Transverse colon (tissue), 4 donors: ENCODE measurements at regions not wholly inside any gene's neighbourhood (a gene's known extent, or its start where the extent isn't known, plus 50 kb on each side); places are given as distances from the start of the nearest gene placed in this dataset.

ENCODE experiments used
- DNase-seq: peaks from one replicate; pipeline ENCODE4 v3.0.0-alpha.2; 2019
- H3K27ac ChIP-seq, 4 donors: fragments of 200-600 bp; sonication (generic); 2 replicates each; pipeline ENCODE4 v1.5.1; 2016 to 2018; ENCODE audit warnings: inconsistent platforms in 4 of 4
- H3K27me3 ChIP-seq: fragments of 200-600 bp; sonication (generic); 2 replicates; pipeline ENCODE4 v1.5.1; 2017; ENCODE audit warnings: inconsistent platforms
- H3K36me3 ChIP-seq, 4 donors: fragments of 200-600 bp; sonication (generic); 2 replicates each; pipeline ENCODE4 v1.5.1; 2017 to 2019; ENCODE audit warnings: inconsistent platforms in 4 of 4
- H3K4me1 ChIP-seq, 4 donors: fragments of 200-600 bp; sonication (generic); 2 replicates each; pipeline ENCODE4 v1.5.1; 2017 to 2020; ENCODE audit warnings: inconsistent platforms in 4 of 4
- H3K4me3 ChIP-seq, 4 donors: fragments of 200-600 bp; sonication (generic); 1 replicate in 1 of 4; 2 replicates in 3 of 4; pipeline versions ENCODE4 v1.5.1 to v1.6.1; 2017 to 2019; ENCODE audit warnings: inconsistent platforms in 4 of 4
- H3K9me3 ChIP-seq, 2 donors: fragments of 200-600 bp; sonication (generic); 2 replicates each; pipeline ENCODE4 v1.5.1; 2017 to 2019; ENCODE audit warnings: inconsistent platforms in 2 of 2
- CTCF ChIP-seq, 5 experiments: fragments of 200-600 bp in 3 of 5; fragments of 450-650 bp in 2 of 5; sonication (generic) in 3 of 5; IDR thresholded peaks; 1 replicate in 2 of 5; 2 replicates in 3 of 5; pipeline ENCODE4 v1.5.1; 2016 to 2017; ENCODE audit warnings: antibody characterized with exemption in 5 of 5, inconsistent platforms in 3 of 5, mild to moderate bottlenecking in 2 of 5, moderate library complexity in 1 of 5
- EP300 ChIP-seq: sonication (generic); formaldehyde crosslinking; IDR thresholded peaks from one replicate; pipeline ENCODE4 v1.6.1; 2017; ENCODE audit warnings: antibody characterized with exemption, low read depth
- POLR2A ChIP-seq: fragments of 450-650 bp; IDR thresholded peaks from one replicate; pipeline ENCODE4 v1.6.1; 2016; ENCODE audit warnings: antibody characterized with exemption, mild to moderate bottlenecking, moderate library complexity
- POLR2AphosphoS5 ChIP-seq, 3 donors: sonication (generic); formaldehyde crosslinking; IDR thresholded peaks; one replicate each; pipeline ENCODE4 v1.6.1; 2016; ENCODE audit warnings: antibody characterized with exemption in 3 of 3
- WGBS, 2 donors: methylation state at CpG; one replicate each; pipeline ENCODE4 v1.1.5; 2018; ENCODE audit warnings: low coverage in 1 of 2; 5-methylcytosine and 5-hydroxymethylcytosine counted together
- in situ Hi-C, 4 donors: fragments of 200-750 bp; cut with MboI; loops; one replicate each; pipeline versions ENCODE4 v1.15.0 to v1.15.1; 2017; ENCODE audit warnings: low sequenced_read_pairs in 3 of 4, low pct_ligation_motif_present in 1 of 4, low pct_unique_long_range_greater_than_20kb in 1 of 4
- intact Hi-C: fragments of 100-400 bp; cut with DNase I; formaldehyde crosslinking; loops from one replicate; pipeline ENCODE4 v1.15.1; 2023; ENCODE audit warnings: low total_unique reads

GRCh38 chr2:123002660-123003248 lies 1022.3 kb upstream of the CNTNAP5 start:
- in situ Hi-C loops = no loop called here
- H3K4me3 ChIP-seq = no peak overlapping the region
- 55 to 67% methylated on average over 3 of the region's 3 CpGs for WGBS, 2 donors
- H3K27ac ChIP-seq = no peak overlapping the region
- no peak for DNase-seq
- no peaks in the 10 kb centered on the region for H3K4me1 ChIP-seq
- TF ChIP-seq CTCF (IDR thresholded peaks at IDR 0.05) (no peak), EP300 (no peak), POLR2A (no peak), POLR2AphosphoS5 (IDR thresholded peaks at IDR 0.05) (no peak)
- no peaks in the 10 kb centered on the region for H3K36me3 ChIP-seq
- peaks cover 0 to 6% of the 10 kb centered on the region in 2 donors for H3K9me3 ChIP-seq
- intact Hi-C loops = no loop called here
- no peaks in the 10 kb centered on the region for H3K27me3 ChIP-seq

GRCh38 chr2:123015186-123015585 lies 1009.9 kb upstream of the CNTNAP5 start:
- no peaks in the 10 kb centered on the region for H3K27me3 ChIP-seq
- TF ChIP-seq EP300 (no peak), POLR2A (no peak), POLR2AphosphoS5 (IDR thresholded peaks at IDR 0.05) (no peak), CTCF (IDR thresholded peaks at IDR 0.05) (no peak)
- no peak overlapping the region for H3K27ac ChIP-seq
- H3K9me3 ChIP-seq = no peaks in the 10 kb centered on the region
- H3K36me3 ChIP-seq = no peaks in the 10 kb centered on the region
- DNase-seq = no peak
- intact Hi-C loops (no loop called here), in situ Hi-C loops (no loop called here)
- 41 to 47% methylated on average over 2 of the region's 2 CpGs for WGBS, 2 donors
- H3K4me1 ChIP-seq = no peaks in the 10 kb centered on the region
- no peak overlapping the region for H3K4me3 ChIP-seq

- Histone ChIP-seq H3K36me3 (no peaks in the 10 kb centered on the region), H3K27me3 (no peaks in the 10 kb centered on the region), H3K4me3 (no peak overlapping the region), H3K9me3 (no peaks in the 10 kb centered on the region), H3K27ac (no peak overlapping the region), H3K4me1 (no peaks in the 10 kb centered on the region)
- WGBS, 2 donors = 48% methylated on average over 1 of the region's 1 CpG; no CpG with 5 or more reads in 1 of the 2 donors
- DNase-seq = no peak
- intact Hi-C loops = no loop called here
- in situ Hi-C loops = no loop called here
- TF ChIP-seq EP300 (no peak), POLR2AphosphoS5 (IDR thresholded peaks at IDR 0.05) (no peak), CTCF (IDR thresholded peaks at IDR 0.05) (no peak), POLR2A (no peak)
These were observed 989.5 kb upstream of the CNTNAP5 start for GRCh38 chr2:123035541-123035940.

GRCh38 chr2:123036300-123036699 lies 988.8 kb upstream of the CNTNAP5 start:
- no peak overlapping the region for H3K4me3 ChIP-seq
- H3K27me3 ChIP-seq = no peaks in the 10 kb centered on the region
- no peaks in the 10 kb centered on the region for H3K9me3 ChIP-seq
- H3K27ac ChIP-seq = no peak overlapping the region
- TF ChIP-seq POLR2AphosphoS5 (IDR thresholded peaks at IDR 0.05) = no peak
- TF ChIP-seq CTCF (IDR thresholded peaks at IDR 0.05) = no peak
- TF ChIP-seq EP300 = no peak
- no peak for TF ChIP-seq POLR2A
- H3K36me3 ChIP-seq = no peaks in the 10 kb centered on the region
- intact Hi-C loops = no loop called here
- in situ Hi-C loops = no loop called here
- no peaks in the 10 kb centered on the region for H3K4me1 ChIP-seq
- DNase-seq = no peak
